ENCODE measurements at regions not wholly inside any gene's neighbourhood (a gene's known extent, or its start where the extent isn't known, plus 50 kb on each side); places are given as distances from the start of the nearest gene placed in this dataset.

DNA sequence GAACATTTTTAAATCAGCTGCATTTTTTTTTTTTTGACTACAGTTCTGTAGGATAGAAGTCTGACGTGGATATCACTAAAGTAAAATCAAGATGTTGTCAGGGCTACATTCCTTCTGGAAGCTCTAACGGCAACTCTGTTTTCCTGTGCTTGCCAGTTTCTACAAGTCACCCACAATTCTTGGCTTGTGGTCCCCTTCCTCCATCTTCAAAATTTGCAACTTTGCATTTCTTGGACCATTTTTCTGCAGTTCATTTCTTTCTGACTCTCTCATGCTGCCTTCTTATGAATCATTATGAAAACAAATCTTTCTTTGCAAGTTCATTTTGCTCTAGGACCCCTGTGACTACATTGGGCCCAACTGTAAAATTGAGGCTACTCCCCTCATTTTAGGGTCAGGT, 367.9 kb downstream of the DSC3 start:
- TF ChIP-seq ZFP41 (CRISPR knock-in tag; IDR thresholded peaks at IDR 0.05; ENCODE audit: borderline replicate concordance) (no peak), HOXA7 (CRISPR knock-in tag; IDR thresholded peaks at IDR 0.05) (no peak), ZNF570 (CRISPR knock-in tag; IDR thresholded peaks at IDR 0.05; ENCODE audit: borderline replicate concordance) (no peak), HDAC2 (CRISPR knock-in tag; IDR thresholded peaks at IDR 0.05) (no peak), ZBTB20 (CRISPR knock-in tag; IDR thresholded peaks at IDR 0.05; ENCODE audit: borderline replicate concordance, low read depth) (no peak), ZNF124 (CRISPR knock-in tag; IDR thresholded peaks at IDR 0.05) (no peak), ELF4 (CRISPR knock-in tag; IDR thresholded peaks at IDR 0.05; ENCODE audit: borderline replicate concordance) (no peak), ZFY (CRISPR knock-in tag; IDR thresholded peaks at IDR 0.05) (no peak), SETDB1 (CRISPR knock-in tag; IDR thresholded peaks at IDR 0.05; ENCODE audit: borderline replicate concordance) (no peak), NAIF1 (CRISPR knock-in tag; IDR thresholded peaks at IDR 0.05; ENCODE audit: borderline replicate concordance) (no peak), ZNF253 (CRISPR knock-in tag; IDR thresholded peaks at IDR 0.05; ENCODE audit: borderline replicate concordance) (no peak), KLF15 (CRISPR knock-in tag; IDR thresholded peaks at IDR 0.05; ENCODE audit: borderline replicate concordance) (no peak), KMT2A (CRISPR knock-in tag; IDR thresholded peaks at IDR 0.05) (no peak)
- TF ChIP-seq, protein P1, sequence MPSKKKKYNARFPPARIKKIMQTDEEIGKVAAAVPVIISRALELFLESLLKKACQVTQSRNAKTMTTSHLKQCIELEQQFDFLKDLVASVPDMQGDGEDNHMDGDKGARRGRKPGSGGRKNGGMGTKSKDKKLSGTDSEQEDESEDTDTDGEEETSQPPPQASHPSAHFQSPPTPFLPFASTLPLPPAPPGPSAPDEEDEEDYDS (CRISPR knock-in tag; IDR thresholded peaks at IDR 0.05): no peak
